ENCODE measurements at regions not wholly inside any gene's neighbourhood (a gene's known extent, or its start where the extent isn't known, plus 50 kb on each side); places are given as distances from the start of the nearest gene placed in this dataset.
A peak's percentile ranks its signal among the peaks of the same experiment; 100 is the strongest.
"Not testable (repeated sequence)": the region's sequence is repeated elsewhere in the genome, so short reads cannot be mapped to it uniquely, and the experiment has no call there.

DNA sequence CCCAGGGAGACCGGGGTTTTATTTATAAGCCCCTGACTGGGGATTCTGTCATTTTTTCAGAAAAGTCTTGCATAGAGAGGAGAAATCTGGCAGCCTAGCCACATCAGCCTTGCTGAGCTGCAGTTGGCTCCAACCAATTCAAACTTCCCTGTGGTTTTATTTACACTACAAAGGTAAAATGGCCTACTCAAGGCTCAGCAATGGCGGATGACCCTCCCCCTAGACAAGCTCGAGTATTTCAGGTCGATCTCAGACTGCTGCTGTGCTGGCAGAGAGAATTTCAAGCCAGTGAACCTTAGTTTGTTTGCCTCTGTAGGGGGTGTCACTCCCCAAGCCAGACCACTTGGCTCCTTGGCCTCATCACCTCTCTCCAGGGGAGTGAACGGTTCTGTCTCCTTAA lies 52.9 kb downstream of the CDY2A start:
- H3K9me1 ChIP-seq (replicated peaks; ENCODE audit: control insufficient read depth, extremely low read depth, insufficient read depth, low read length); H3K27ac ChIP-seq (ENCODE audit: insufficient read depth, low read depth, low read length); H3K9ac ChIP-seq (replicated peaks; ENCODE audit: extremely low read depth, insufficient read depth, low read length); dilution Hi-C loops (cut with MboI; ENCODE audit: extremely low pct_ligation_motif_present, low sequenced_read_pairs); BruUV-seq (replicated peaks); H2AFZ ChIP-seq (ENCODE audit: low read depth, low read length); DNase-seq (ENCODE audit: low read depth, low spot score); H3K79me2 ChIP-seq (ENCODE audit: control insufficient read depth, insufficient read depth, low read length); H3K36me3 ChIP-seq (ENCODE audit: control insufficient read depth in 2 of 2, extremely low read depth in 1 of 2, insufficient read depth in 2 of 2, low read length in 2 of 2); H3K4me2 ChIP-seq (ENCODE audit: insufficient read depth, low read length); POLR2A ChIA-PET; H3K9me3 ChIP-seq (replicated peaks; ENCODE audit: control insufficient read depth, insufficient read depth, low read length); intact Hi-C loops (cut with micrococcal nuclease); H3K4me1 ChIP-seq (ENCODE audit: control insufficient read depth, extremely low read depth, insufficient read depth, low read length); CTCF ChIA-PET; FAIRE-seq; H3K4me3 ChIP-seq (replicated peaks in 1 of 3; ENCODE audit: insufficient read depth in 1 of 3, low read depth in 1 of 3, low read length in 3 of 3); H3K27me3 ChIP-seq (ENCODE audit: control insufficient read depth in 2 of 2, insufficient read depth in 2 of 2, low read length in 2 of 2); H4K20me1 ChIP-seq (replicated peaks; ENCODE audit: control insufficient read depth, extremely low read depth, insufficient read depth, low read length): not testable (repeated sequence)

DNA sequence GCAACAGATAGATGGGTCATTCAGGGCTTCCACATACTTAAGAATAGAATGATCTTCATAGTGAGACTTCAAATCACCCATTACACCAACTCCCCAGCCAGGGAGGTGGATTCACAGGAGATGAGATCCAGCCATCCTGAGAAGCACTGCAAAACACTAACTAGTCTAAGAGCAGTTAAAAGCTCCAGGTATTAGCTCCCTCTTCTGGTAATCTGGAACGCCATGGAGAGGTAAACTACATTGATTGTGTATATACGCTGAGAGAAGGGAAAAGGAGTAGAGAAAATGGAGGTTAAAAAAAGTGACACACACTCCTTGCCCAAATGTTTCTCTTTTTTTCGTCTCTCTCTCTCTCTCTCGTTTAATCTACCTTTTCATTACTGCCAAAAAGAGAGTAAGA lies 60.3 kb downstream of the CDY2A start:
- H3K9me1 ChIP-seq (replicated peaks; ENCODE audit: control insufficient read depth, extremely low read depth, insufficient read depth, low read length); H3K9ac ChIP-seq (replicated peaks; ENCODE audit: extremely low read depth, insufficient read depth, low read length); H3K4me2 ChIP-seq (ENCODE audit: insufficient read depth, low read length); H3K4me1 ChIP-seq (ENCODE audit: control insufficient read depth, extremely low read depth, insufficient read depth, low read length); POLR2A ChIA-PET; intact Hi-C loops (cut with micrococcal nuclease); H3K9me3 ChIP-seq (replicated peaks; ENCODE audit: control insufficient read depth, insufficient read depth, low read length); H3K36me3 ChIP-seq (ENCODE audit: control insufficient read depth in 2 of 2, extremely low read depth in 1 of 2, insufficient read depth in 2 of 2, low read length in 2 of 2); DNase-seq (ENCODE audit: low read depth, low spot score); BruUV-seq (replicated peaks); dilution Hi-C loops (cut with MboI; ENCODE audit: extremely low pct_ligation_motif_present, low sequenced_read_pairs); H3K27me3 ChIP-seq (ENCODE audit: control insufficient read depth in 2 of 2, insufficient read depth in 2 of 2, low read length in 2 of 2); H3K27ac ChIP-seq (ENCODE audit: insufficient read depth, low read depth, low read length); H3K79me2 ChIP-seq (ENCODE audit: control insufficient read depth, insufficient read depth, low read length); H4K20me1 ChIP-seq (replicated peaks; ENCODE audit: control insufficient read depth, extremely low read depth, insufficient read depth, low read length); H2AFZ ChIP-seq (ENCODE audit: low read depth, low read length); H3K4me3 ChIP-seq (replicated peaks in 1 of 3; ENCODE audit: insufficient read depth in 1 of 3, low read depth in 1 of 3, low read length in 3 of 3); CTCF ChIA-PET: not testable (repeated sequence)
- peak; percentile 81 for FAIRE-seq

DNA sequence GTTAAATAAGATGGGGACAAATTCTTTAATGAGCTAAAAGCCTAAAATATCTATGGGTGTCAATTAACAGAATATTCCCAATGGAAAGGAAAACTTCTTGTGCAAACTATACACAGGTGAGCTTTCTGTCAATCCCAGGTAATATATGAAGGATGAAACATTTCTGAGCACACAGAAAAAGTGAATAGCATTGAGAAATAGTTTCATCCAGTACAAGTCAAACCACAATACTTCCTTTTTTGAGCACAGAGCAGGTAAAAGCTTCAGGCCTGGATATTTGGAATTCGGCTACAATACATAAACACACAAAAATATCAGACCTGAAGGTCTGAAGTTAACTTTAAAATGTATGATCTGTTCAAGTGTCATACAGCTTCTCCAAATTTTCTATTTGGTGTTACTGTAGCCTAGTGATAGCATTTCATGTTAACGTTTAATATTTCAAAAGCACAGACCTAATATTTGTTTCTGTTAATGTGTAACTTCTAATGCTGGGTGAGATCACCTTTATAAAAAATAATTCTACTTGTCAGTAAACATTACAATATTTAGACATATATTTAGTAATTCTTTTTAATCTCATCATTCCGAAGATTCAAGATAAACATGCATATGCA lies 60.9 kb downstream of the CDY2A start:
- POLR2A ChIA-PET; dilution Hi-C loops (cut with MboI; ENCODE audit: extremely low pct_ligation_motif_present, low sequenced_read_pairs); FAIRE-seq; H3K9me3 ChIP-seq (replicated peaks; ENCODE audit: control insufficient read depth, insufficient read depth, low read length); CTCF ChIA-PET; H3K4me2 ChIP-seq (ENCODE audit: insufficient read depth, low read length); H3K27me3 ChIP-seq (ENCODE audit: control insufficient read depth in 2 of 2, insufficient read depth in 2 of 2, low read length in 2 of 2); DNase-seq (ENCODE audit: low read depth, low spot score); H3K4me3 ChIP-seq (replicated peaks in 1 of 3; ENCODE audit: insufficient read depth in 1 of 3, low read depth in 1 of 3, low read length in 3 of 3); H3K27ac ChIP-seq (ENCODE audit: insufficient read depth, low read depth, low read length); intact Hi-C loops (cut with micrococcal nuclease); H4K20me1 ChIP-seq (replicated peaks; ENCODE audit: control insufficient read depth, extremely low read depth, insufficient read depth, low read length); H3K9me1 ChIP-seq (replicated peaks; ENCODE audit: control insufficient read depth, extremely low read depth, insufficient read depth, low read length); H3K4me1 ChIP-seq (ENCODE audit: control insufficient read depth, extremely low read depth, insufficient read depth, low read length); H2AFZ ChIP-seq (ENCODE audit: low read depth, low read length); H3K79me2 ChIP-seq (ENCODE audit: control insufficient read depth, insufficient read depth, low read length); H3K9ac ChIP-seq (replicated peaks; ENCODE audit: extremely low read depth, insufficient read depth, low read length); BruUV-seq (replicated peaks); H3K36me3 ChIP-seq (ENCODE audit: control insufficient read depth in 2 of 2, extremely low read depth in 1 of 2, insufficient read depth in 2 of 2, low read length in 2 of 2): not testable (repeated sequence)

DNA sequence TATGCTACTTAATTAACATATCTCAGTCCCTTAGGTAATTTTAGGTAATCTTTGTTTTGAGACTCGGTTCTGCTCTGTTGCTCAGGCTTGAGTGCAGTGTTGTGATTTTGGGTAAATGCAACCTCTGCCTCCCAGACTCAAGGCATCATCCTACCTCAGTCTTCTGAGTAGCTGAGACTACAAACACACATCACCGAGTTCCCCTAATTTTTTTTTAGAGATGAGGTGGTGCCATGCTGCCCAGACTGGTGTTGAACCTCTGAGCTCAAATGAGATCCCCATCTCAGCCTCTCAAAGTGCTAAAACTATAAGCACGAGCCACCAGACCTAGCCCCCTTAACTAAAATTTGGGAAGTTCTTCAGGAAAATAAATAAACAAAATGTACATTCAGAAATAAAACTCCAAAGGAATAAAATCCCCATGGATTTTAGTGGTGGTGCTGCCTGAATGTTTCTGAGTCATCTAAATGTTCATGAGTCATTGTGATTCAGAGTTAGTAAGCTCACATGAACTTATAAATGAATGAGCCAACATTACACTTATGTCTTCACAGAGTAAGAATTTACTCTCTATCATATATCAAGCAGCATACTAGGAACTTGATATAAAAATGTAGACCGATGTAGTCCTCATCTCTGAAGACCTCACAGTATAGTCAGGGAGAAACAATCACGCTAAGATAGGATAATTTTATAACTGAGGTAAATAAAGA lies 62.5 kb downstream of the CDY2A start:
- CTCF ChIA-PET, POLR2A ChIA-PET: not testable (repeated sequence)

More for the DNA sequence above, 62.5 kb downstream of the CDY2A start:
- DNase-seq (ENCODE audit: low read depth, low spot score); H3K9me3 ChIP-seq (replicated peaks; ENCODE audit: control insufficient read depth, insufficient read depth, low read length); H3K4me2 ChIP-seq (ENCODE audit: insufficient read depth, low read length); dilution Hi-C loops (cut with MboI; ENCODE audit: extremely low pct_ligation_motif_present, low sequenced_read_pairs); H3K36me3 ChIP-seq (ENCODE audit: control insufficient read depth in 2 of 2, extremely low read depth in 1 of 2, insufficient read depth in 2 of 2, low read length in 2 of 2); H3K9ac ChIP-seq (replicated peaks; ENCODE audit: extremely low read depth, insufficient read depth, low read length); H3K4me3 ChIP-seq (replicated peaks in 1 of 3; ENCODE audit: insufficient read depth in 1 of 3, low read depth in 1 of 3, low read length in 3 of 3); intact Hi-C loops (cut with micrococcal nuclease); H3K27ac ChIP-seq (ENCODE audit: insufficient read depth, low read depth, low read length); H2AFZ ChIP-seq (ENCODE audit: low read depth, low read length); H4K20me1 ChIP-seq (replicated peaks; ENCODE audit: control insufficient read depth, extremely low read depth, insufficient read depth, low read length); H3K9me1 ChIP-seq (replicated peaks; ENCODE audit: control insufficient read depth, extremely low read depth, insufficient read depth, low read length); H3K27me3 ChIP-seq (ENCODE audit: control insufficient read depth in 2 of 2, insufficient read depth in 2 of 2, low read length in 2 of 2); H3K79me2 ChIP-seq (ENCODE audit: control insufficient read depth, insufficient read depth, low read length); BruUV-seq (replicated peaks); H3K4me1 ChIP-seq (ENCODE audit: control insufficient read depth, extremely low read depth, insufficient read depth, low read length): not testable (repeated sequence)
- FAIRE-seq = peak; percentile 33

All from endothelial cell of umbilical vein (primary cell).